Frontal cortex (tissue), 3 donors: ENCODE measurements at regions not wholly inside any gene's neighbourhood (a gene's known extent, or its start where the extent isn't known, plus 50 kb on each side); places are given as distances from the start of the nearest gene placed in this dataset.

ENCODE experiments used
- DNase-seq, 2 donors: peaks; one replicate each; pipeline ENCODE4 v3.0.0; 2012; ENCODE audit warnings: low spot score in 2 of 2
- FAIRE-seq: peaks from 2 replicates; lab custom pipeline; 2012; peaks lifted over from hg19 to GRCh38; lab: Jason Lieb, UNC
- donor health status: control.
- donor health status: control.
- donor health status: control.

DNA sequence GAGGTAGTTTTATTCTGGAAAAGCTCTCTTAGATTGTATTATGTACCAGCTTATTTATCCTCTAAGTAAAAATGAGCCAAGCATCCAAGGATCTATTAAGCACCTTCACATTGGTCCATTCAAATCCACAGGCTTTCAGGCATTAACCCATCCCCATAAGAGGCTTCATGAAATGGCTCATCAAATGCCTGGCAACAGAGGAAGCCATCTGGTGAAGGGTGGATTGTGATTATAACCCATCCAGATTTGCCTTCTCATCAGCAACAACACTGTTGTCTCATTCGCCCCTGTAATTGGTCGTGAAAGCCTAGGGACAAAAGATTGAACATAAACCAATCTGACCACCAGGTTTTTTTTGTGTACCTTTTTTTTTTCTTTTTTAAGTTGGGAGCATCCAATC, 134.3 kb upstream of the TACR1 start:
- FAIRE-seq (no peak), DNase-seq (no peak)

DNA sequence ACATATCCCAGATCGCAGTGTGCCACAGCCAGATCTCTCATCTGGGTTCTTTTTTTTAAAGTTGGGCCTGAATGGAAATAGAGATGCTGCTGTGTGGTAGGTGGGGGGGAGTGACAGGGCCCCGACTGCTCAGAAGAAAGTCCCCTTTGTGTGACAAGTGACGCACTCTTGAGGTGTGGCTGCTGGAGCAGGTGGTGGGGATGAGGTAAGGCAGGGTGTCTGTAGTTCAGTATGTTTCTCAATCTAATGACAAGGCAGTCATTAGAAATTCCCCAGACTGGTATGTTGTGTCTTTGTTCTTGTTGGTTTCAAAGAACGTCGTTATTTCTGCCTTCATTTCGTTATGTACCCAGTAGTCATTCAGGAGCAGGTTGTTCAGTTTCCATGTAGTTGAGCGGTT, 128.8 kb upstream of the TACR1 start:
- no peak for FAIRE-seq
- DNase-seq = no peak

DNA sequence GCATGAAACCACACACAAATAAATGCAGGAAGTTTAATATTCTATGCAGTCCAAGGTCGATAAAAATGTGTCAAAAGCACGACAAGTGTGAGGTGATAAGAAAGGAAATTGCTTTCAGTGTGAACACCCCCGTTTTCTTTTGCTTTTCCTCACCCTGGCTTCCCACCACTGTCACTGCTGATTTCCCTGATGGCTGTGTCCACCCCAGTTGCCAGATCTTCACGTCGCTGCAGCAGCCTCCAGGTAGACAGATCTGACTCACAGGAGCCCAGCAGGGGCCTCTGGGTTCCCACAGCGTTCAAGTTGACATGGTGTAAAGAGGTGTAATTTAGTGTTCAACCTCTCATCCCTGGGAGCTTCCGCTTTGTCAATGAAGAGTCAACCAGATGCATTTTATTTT, 128.0 kb upstream of the TACR1 start:
- no peak for DNase-seq
- no peak for FAIRE-seq

DNA sequence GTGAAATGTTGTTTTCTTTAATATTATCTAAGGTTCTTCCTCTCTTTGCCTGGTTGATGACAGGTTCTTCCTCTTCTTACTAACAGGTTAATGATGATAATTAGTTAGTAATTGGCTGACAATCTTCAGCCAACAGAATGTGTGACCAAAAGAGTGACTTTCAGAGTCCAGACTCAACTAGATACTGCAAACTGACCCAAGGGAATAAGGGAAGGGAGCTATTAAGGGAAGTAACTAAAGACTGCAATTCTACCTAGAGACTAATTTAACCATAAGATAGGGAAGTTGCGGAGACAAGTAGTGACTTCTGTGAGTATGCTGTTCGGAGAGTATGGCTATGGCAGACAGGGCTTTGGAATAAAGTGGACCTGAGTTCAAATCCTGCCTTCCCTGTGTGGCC, 127.3 kb upstream of the TACR1 start:
- FAIRE-seq = no peak
- no peak for DNase-seq

DNA sequence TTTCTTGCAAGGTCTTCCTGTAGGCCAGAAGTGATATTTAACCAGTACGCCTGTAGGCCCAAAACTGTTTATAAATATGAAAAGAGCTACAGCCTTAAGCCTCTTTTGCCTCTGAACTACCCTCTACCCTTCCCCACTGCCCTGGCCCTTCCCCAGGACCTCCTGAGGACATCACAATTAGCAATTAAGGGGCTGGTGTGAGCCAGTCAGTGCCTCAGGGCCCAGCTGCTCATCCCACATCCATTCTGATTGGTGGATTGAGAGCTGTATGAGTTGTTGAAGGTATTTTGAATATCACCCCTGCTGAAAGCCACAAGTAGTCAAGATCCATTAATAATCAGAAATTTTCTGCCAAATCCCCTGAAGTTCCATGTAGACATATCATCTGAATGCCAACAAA, 126.3 kb upstream of the TACR1 start:
- FAIRE-seq = no peak
- DNase-seq = no peak

DNA sequence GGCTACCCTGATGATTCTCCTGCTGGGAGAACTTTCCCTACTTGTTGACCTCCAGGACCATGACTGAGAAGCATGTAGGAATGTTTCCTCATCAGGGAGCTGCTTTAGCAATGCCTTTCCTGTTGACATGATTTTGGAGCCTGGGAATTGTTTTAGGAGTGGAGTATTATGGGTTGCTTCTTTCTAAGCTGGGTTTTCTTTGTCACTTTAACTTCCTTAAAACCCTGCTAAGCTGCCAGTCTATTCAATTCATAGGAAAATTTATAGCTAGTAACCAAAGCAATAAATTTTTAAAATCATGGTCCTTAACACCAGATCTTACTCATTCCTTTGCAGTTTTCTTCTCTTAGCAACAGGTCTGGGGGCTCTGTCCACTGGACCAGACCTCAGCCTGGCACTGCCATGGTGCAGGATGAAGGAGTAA, 125.6 kb upstream of the TACR1 start:
- no peak for FAIRE-seq

DNA sequence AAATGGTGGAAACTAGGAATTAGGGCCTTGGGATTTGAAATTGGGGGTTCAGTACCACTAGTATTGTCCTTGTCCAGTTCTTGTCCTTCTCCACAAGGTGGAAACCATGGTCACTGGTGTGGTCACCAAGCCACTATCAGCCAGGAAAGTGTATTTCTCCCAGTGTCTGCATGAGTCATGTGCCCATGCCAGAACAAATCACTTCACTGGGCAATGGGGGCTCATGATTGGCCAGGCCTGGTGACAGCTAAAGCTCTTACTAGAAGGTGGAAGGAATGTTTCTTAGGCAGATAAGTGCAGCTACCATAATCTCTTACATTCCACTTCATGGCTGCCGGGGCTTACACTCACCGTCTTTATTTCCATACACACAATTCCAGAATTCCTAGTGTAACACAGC, 124.8 kb upstream of the TACR1 start:
- DNase-seq = no peak
- FAIRE-seq = no peak

More for the DNA sequence above, 125.6 kb upstream of the TACR1 start:
- no peak for DNase-seq

DNA sequence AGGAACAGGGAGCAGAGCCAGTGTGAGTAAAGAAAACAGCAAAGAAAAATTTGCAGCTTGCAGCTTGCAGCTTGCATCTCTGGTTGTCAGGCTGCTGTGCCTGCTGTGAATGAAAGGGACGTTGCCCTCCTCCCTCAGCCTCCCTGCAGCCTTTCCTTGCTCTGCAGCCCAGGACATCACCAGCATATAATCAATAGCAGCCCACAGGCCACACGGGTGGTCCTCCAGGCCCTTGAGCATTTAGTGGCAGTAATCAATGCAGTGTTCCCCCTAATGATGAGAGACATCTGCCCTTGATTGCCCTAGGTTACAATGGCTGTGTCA, 122.2 kb upstream of the TACR1 start:
- DNase-seq (no peak), FAIRE-seq (no peak)

DNA sequence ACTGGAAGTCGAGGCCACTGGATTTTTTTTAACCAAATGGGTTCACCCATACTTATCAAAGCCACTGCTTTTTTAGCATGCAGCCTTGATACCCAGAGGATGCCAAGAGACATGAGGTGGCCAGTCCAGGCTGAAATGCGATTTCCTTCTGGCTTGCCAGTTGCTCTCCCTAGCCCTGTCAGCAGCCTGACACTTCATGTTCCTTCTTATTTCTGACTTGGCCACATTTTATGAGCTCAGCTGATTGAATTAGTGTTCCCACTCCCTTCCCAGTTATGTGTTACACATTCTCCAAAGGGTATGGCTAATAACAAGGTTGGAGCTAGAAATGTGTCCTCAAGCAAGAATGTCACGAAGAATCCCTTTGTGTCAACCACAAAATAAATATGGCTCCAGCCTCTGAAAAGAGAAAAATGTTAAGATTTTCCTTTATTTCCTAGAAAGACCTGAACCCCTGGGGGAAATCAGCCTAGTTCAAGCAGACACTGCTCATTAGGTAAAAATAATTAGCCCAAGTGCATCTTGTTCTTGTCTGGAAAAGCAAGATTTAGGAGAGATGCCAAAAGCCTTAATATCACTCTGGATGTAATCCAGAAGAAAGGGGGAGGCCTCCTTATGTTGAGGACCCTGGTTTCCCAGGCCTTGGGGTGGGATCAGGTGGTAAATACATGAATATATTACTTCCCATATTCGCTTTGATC, 121.7 kb upstream of the TACR1 start:
- DNase-seq = no peak
- no peak for FAIRE-seq

DNA sequence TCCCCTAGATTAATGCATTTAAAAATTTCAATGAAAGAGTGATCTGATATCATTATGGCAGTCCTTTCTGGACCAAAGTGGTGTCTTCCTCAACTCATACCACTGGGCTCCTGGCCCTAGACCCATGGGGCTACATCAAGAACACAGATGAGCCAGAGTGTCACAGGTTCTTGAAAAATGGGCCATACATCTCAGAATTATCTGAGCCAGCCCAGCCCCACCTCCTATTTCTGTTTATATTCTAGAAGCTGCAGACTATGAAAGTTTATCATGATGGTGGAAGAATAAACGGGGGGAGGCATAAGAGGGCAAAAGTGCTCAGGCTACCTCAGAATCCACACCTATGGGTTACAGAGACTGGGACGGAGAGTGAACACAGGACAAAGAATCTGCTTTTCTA, 120.6 kb upstream of the TACR1 start:
- no peak for DNase-seq
- FAIRE-seq = no peak

DNA sequence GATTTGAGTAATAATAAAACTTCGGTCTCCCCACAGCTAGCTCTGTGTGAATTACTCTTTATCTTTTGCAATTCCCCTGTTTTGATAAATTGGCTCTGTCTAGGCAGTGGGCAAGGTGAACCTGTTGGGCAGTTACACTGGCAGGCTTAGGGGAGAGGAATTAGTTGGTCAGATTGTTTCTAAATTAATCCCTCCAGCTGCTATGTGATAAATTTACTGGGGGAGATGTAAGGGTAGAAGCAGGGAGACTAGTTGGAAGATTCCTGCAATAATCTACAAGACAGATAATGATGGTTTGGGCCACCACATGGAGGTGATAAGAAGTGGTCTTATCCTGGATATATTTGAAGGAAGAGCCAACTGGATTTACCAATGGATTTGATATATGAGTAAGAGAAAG, 118.5 kb upstream of the TACR1 start:
- DNase-seq (no peak), FAIRE-seq (no peak)

DNA sequence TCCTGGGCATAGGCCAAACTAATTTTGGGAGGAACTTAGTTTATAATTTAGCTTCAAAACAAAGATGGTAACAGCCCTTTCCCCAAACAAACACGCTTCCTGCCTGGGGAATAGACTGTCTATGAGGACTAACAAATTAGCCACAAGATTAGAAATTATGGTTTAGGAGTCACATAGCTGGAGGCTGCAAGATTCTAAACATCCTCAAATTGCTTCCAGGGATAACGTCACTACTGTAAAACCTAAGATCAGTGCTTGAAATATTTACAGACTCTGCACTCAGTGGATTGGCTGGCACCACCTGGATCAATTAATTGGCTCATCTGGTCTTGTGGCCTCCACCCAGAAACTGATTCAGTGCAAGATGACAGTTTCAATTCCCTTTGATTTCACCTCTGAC, 118.0 kb upstream of the TACR1 start:
- DNase-seq (no peak), FAIRE-seq (no peak)

DNA sequence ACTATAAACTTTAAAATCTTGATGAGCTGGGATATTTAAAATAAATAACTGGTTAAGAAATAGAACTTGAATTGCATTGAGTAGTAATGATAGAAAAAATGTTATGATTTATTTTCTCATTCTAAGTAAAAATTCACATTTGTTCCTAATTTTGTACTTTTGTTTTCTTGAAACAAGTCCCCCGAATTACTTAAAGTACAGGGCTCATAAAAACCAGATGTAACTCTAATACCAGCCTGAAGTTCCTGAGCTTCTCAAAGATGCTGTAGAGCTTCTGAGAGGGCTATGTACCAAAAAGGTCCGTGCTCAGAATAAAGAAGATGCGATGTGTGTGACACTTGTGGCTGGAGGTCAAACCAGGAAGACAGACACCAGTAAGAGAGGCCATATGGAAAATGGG, 116.1 kb upstream of the TACR1 start:
- DNase-seq (no peak), FAIRE-seq (no peak)

DNA sequence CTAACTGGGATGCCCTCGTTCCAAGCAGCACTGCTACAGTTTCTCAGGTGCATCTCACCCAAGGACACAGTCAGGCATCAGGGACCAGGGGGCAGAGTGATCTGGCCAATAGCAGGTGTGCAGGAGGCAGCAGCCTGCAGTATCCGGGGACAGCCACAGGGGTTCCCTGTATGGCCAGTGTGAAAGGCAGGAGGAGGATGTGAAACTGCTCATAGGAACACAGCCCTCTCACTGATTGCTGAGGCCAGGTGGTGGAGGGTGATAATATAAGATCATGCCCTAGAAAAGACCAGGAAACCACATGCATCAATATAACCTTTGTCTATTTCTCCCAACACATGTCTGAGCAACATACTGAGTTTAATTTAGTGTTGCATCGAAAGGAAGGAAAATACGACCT, 112.7 kb upstream of the TACR1 start:
- no peak for FAIRE-seq
- DNase-seq = no peak

DNA sequence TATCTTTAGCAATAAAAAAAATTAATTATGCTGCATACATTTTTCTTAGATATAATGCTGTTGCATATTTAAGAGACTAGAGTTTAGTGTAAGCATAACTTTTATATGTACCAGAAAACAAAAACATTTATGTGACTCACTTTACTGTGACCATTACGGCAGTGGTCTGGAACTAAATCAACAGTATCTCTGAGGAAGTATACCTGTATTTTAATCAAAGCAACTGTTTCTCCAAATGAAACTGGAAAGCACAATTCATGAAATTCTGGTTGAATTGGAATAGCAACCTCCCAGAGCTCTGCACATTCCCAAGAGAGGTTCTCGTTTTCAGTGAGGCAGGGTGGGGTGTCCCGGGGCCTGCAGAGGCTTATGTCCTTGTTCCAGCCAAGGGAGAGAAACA, 112.2 kb upstream of the TACR1 start:
- FAIRE-seq = no peak
- no peak for DNase-seq

DNA sequence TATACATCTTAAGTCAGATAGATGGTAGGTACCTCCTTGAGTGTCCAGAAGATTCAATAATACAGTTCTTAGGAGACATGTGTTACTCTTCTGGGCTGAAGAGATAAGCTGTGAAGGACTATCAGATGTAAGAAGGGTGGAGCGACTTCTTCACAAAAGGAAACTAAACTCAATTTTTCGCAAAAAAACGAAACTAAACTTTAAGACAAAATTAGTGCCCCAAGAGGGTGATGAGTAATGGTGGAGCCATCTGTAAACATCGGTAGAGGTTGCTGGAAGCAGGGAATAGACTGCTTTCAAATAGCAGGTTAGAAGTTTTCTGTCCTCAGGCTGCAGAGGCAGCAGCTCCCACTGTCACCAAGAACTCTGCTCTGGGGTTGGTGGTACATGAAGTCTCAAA, 111.6 kb upstream of the TACR1 start:
- FAIRE-seq (no peak), DNase-seq (no peak)

DNA sequence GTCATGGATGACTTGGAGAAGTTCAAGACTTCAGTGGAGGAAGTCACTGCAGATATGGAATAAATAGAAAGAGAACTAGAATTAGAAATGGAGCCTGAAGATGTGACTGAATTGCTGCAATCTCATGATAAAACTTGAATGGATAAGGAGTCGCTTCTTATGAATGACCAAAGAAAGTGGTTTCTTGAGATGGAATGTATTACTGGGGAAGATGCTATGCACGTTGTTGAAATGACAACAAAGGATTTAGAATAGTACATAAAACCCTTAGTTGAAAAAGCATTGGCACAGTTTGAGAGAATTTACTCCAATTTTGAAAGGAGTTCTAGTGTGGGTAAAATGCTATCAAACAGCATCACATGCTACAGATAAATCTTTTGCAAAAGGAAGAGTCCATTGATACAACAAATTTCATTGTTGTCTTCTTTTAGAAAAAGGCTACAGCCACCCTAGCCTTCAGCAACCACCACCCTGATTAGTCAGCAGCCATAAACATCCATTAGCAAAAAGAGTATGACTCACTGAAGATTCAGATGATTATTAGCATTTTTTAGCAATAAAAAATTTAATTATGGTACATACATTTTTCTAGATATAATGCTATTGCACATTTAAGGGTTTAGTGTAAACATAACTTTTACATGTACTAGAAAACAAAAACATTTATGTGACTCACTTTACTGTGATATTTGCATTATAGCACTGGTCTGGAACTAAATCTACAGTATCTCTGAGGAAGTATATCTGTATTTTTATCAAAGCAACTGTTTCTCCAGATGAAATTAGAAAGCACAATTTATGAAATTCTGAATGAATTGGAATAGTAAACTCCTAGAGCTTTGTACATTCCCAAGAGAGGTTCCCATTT, 110.5 kb upstream of the TACR1 start:
- FAIRE-seq (no peak), DNase-seq (no peak)

DNA sequence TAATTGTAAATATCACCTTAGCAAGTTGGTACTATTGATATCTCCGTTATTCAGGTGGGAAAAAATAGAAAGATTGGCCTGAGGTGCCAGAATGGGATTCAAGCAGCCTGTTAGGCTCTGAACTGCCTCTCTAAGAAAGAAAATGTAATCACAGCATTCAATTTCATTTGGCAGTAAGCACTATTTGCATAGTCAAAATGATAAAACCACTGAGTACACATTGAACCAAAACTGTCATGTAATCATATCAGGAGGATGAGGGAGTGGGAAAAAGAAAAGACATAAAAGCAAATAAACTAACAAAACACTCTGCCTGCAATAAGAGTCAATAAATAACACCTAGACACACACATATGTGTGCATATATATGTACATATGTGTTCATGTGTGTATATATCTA, 103.9 kb upstream of the TACR1 start:
- DNase-seq (no peak), FAIRE-seq (no peak)

DNA sequence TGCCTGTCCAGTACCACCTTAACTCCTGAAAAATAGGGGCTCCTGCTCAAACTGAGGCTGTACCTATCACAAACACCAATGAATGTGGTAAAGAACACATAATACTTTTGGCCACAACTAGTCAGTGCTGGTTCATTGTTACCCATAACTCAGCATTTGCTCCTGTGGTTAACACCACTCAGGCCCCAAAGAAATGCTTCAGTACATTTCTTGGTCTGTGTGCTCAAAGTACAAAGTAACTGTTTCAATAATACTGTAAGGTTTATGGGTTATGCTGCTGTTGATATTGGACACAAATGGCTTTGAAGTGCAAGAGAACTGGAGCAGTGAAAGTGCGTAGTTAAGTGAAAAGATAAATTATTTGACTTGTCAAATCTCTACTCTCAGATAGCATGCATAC, 95.0 kb upstream of the TACR1 start:
- FAIRE-seq = no peak

DNA sequence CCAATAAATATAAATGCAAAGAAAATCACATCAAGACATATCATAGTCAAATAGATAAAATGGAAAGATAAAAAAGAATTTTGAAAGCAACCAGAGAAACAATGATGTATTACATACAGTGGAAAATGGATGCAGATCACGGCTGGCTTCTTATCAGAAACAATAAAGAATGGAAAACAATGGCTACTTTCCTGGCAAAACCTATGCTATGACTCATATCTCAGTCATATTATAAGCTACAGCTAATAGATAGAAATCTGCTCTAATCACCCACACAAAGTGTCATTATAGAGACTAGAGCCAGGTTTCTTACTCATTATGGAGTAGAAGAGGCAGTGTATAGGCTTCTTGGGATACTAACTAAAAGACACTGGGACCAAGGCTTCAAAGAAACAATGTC, 93.5 kb upstream of the TACR1 start:
- DNase-seq = no peak
- no peak for FAIRE-seq

More for the DNA sequence above, 95.0 kb upstream of the TACR1 start:
- no peak for DNase-seq

DNA sequence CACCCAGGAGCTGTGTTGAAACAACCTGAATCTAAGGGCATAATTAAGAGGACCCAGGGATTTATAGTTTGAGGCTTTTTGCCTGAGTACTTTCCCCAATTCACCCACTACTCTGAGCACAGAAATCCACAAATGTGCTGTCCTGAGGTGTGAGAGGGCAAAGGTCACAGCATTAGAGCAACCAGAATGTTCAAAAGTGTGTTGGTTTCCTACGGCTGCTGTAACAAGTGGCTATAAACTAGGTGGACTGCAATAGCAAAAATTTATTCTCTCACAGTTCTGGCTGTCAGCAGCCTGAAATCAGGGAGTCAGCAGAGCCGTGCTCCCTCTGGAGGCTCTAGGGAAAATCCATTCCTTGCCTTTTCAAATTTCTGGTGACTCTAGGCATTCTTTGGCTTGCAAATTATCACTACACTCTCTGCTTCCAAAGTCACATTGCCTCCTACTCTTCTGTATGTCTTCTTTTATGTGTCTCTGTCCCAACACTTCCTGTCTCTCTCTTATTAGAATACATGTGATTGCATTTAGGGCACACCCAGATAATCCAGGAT, 91.4 kb upstream of the TACR1 start:
- DNase-seq = no peak
- FAIRE-seq = no peak
